K562 (cell line): ENCODE measurements at regions not wholly inside any gene's neighbourhood (a gene's known extent, or its start where the extent isn't known, plus 50 kb on each side); places are given as distances from the start of the nearest gene placed in this dataset.

Experiments used
- ATAC-seq: fragments of 200-7000 bp; cut with Tn5 transposase; 3 replicates; pipeline ENCODE4 v1.9.1; 2020; ENCODE audit warnings: moderate library complexity
- BruUV-seq: library from RNA; stranded (reverse); fragments of 400-500 nt; replicated peaks from 2 replicates; lab custom pipeline; 2021; lab: Mats Ljungman, UMichigan
- CTCF ChIA-PET: fragments of 300-600 bp; formaldehyde crosslinking; extraction: SDS; loops from one replicate; lab custom pipeline; 2021; ENCODE audit warnings: low intra/inter-chr PET ratio; lab: Yijun Ruan, JAX
- POLR2A ChIA-PET: fragments of 300-600, 350-650 bp; sonication (Branson Sonifier 250); formaldehyde crosslinking; extraction: SDS; loops from one replicate; lab custom pipeline; 2021; ENCODE audit warnings: antibody characterized with exemption, inconsistent platforms; lab: Yijun Ruan, JAX
- DNase-seq, 4 experiments: peaks; one replicate each; pipeline versions ENCODE4 v3.0.0 to v3.0.0-alpha.2; 2011 to 2018; ENCODE audit warnings: low spot score in 3 of 4, mixed read lengths in 3 of 4; ENCODE audit errors: extremely low read depth in 1 of 4
- FAIRE-seq: peaks from 2 replicates; lab custom pipeline; 2011; peaks lifted over from hg19 to GRCh38; lab: Jason Lieb, UNC
- H2AFZ ChIP-seq: 2 replicates; pipeline ENCODE4 v1.6.0; 2011; ENCODE audit warnings: low read depth, low read length, control low read depth, inconsistent platforms
- H3K27ac ChIP-seq: fragments of 200-600 bp; 3 replicates; pipeline ENCODE4 v1.8.0; 2011; ENCODE audit warnings: low read depth, mild to moderate bottlenecking, control low read depth, inconsistent platforms, low read length, moderate library complexity, mixed read lengths; ENCODE audit errors: extremely low read depth
- H3K27me3 ChIP-seq, 2 experiments: fragments of 300-600 bp in 1 of 2; 2 replicates in 1 of 2; 3 replicates in 1 of 2; pipeline versions ENCODE4 v1.6.0 to v1.8.0; 2011; ENCODE audit warnings: inconsistent platforms in 2 of 2, low read length in 2 of 2, mild to moderate bottlenecking in 1 of 2, mixed read lengths in 1 of 2, moderate library complexity in 1 of 2; ENCODE audit not compliant: control insufficient read depth in 2 of 2, insufficient read depth in 2 of 2
- H3K36me3 ChIP-seq: fragments of 300-600 bp; 3 replicates; pipeline ENCODE4 v1.8.0; 2011; ENCODE audit warnings: mild to moderate bottlenecking, low read length, inconsistent platforms; ENCODE audit not compliant: control insufficient read depth, insufficient read depth
- H3K4me1 ChIP-seq, 2 experiments: fragments of 200-600 bp in 1 of 2; replicated peaks in 1 of 2; 2 replicates in 1 of 2; 3 replicates in 1 of 2; pipeline versions ENCODE4 v1.5.1 to v1.8.0; 2011; ENCODE audit warnings: inconsistent platforms in 2 of 2, low read length in 2 of 2, mild to moderate bottlenecking in 1 of 2, mixed read lengths in 1 of 2, moderate library complexity in 1 of 2; ENCODE audit not compliant: control insufficient read depth in 2 of 2, insufficient read depth in 2 of 2
- H3K4me2 ChIP-seq: 2 replicates; pipeline ENCODE4 v1.6.1; 2011; ENCODE audit warnings: low read length, control low read depth, inconsistent platforms, mixed read lengths; ENCODE audit not compliant: insufficient read depth
- H3K4me3 ChIP-seq: fragments of 200-600 bp; sonication (generic), shearing (Covaris generic); 2 replicates; pipeline ENCODE4 v1.5.1; 2016; ENCODE audit warnings: control low read depth, inconsistent platforms
- H3K79me2 ChIP-seq: fragments of 200-600 bp; 3 replicates; pipeline ENCODE4 v1.8.0; 2011; ENCODE audit warnings: low read length, inconsistent platforms; ENCODE audit not compliant: control insufficient read depth, insufficient read depth
- H3K9ac ChIP-seq, 2 experiments: 2 replicates each; pipeline versions ENCODE4 v1.6.0 to v1.6.1; 2011; ENCODE audit warnings: low read depth in 2 of 2, low read length in 2 of 2, control low read depth in 1 of 2, inconsistent platforms in 1 of 2, mild to moderate bottlenecking in 1 of 2, mixed read lengths in 1 of 2; ENCODE audit not compliant: insufficient read depth in 1 of 2
- H3K9me1 ChIP-seq: one replicate; pipeline ENCODE4 v1.6.0; 2011; ENCODE audit warnings: inconsistent platforms, mild to moderate bottlenecking, low read length, moderate library complexity; ENCODE audit not compliant: control insufficient read depth, insufficient read depth
- H3K9me3 ChIP-seq: replicated peaks from 2 replicates; pipeline ENCODE4 v1.5.1; 2011; ENCODE audit warnings: low read depth, low read length, inconsistent platforms; ENCODE audit not compliant: control insufficient read depth, insufficient read depth
- H4K20me1 ChIP-seq: replicated peaks from 2 replicates; pipeline ENCODE4 v1.6.1; 2011; ENCODE audit warnings: low read length, inconsistent platforms, mixed read lengths; ENCODE audit not compliant: control insufficient read depth, insufficient read depth
- CTCFL ChIP-seq: IDR thresholded peaks from 2 replicates; pipeline ENCODE4 v1.6.1; 2011; ENCODE audit warnings: borderline replicate concordance, low read depth, mild to moderate bottlenecking, moderate library complexity, low read length; ENCODE audit not compliant: insufficient read depth, poor library complexity, severe bottlenecking
- KDM1A ChIP-seq, 2 experiments: fragments of 450-650 bp; IDR thresholded peaks; 2 replicates each; pipeline ENCODE4 v1.6.1; 2016; ENCODE audit warnings: mild to moderate bottlenecking in 2 of 2
- THRAP3 ChIP-seq: fragments of 450-650 bp; IDR thresholded peaks from 2 replicates; pipeline ENCODE4 v1.6.1; 2016; ENCODE audit warnings: mild to moderate bottlenecking, inconsistent platforms, borderline replicate concordance
- ZNF124 ChIP-seq: sonication (generic); formaldehyde crosslinking; IDR thresholded peaks from 2 replicates; pipeline ENCODE4 v1.8.1; 2022; ENCODE audit warnings: missing genetic modification reagents
- ZNF23 ChIP-seq: fragments of 250-450 bp; sonication (Bioruptor Pico); IDR thresholded peaks from 2 replicates; pipeline ENCODE4 v1.4.0; 2020; ENCODE audit warnings: mild to moderate bottlenecking
- WGBS: fragments of 100-300 bp; shearing (Covaris generic); methylation state at CpG from one replicate; pipeline ENCODE4 v1.1.6; 2016; ENCODE audit warnings: low coverage, mixed read lengths; ENCODE audit not compliant: insufficient coverage; ENCODE audit errors: missing lambda C conversion rate; 5-methylcytosine and 5-hydroxymethylcytosine counted together
- in situ Hi-C: fragments of 300-500 bp; cut with MboI; formaldehyde crosslinking; loops from 4 replicates; pipeline ENCODE4 v1.15.0; 2018; ENCODE audit warnings: inconsistent platforms, mixed read lengths
- intact Hi-C: fragments of 100-400 bp; cut with micrococcal nuclease; formaldehyde crosslinking; loops from 2 replicates; pipeline ENCODE4 v1.14.2; 2022

- in situ Hi-C loops: no loop called here
- Histone ChIP-seq H3K36me3 (no peaks in the 10 kb centered on the region), H3K9me1 (no peaks in the 10 kb centered on the region), H3K27me3 (no peaks in the 10 kb centered on the region), H3K9me3 (no peaks in the 10 kb centered on the region), H3K79me2 (no peaks in the 10 kb centered on the region), H3K4me1 (no peaks in the 10 kb centered on the region), H3K27ac (no peak overlapping the region), H2AFZ (no peak overlapping the region), H3K4me2 (no peak overlapping the region), H3K9ac (no peak overlapping the region), H3K4me3 (no peak overlapping the region), H4K20me1 (no peaks in the 10 kb centered on the region)
- intact Hi-C loops: no loop called here
- BruUV-seq: no TSS peak
- FAIRE-seq (no peak), ATAC-seq (no peak), DNase-seq (no peak)
- ChIA-PET CTCF (no interaction called here), POLR2A (no interaction called here)
- TF ChIP-seq ZNF23 (CRISPR knock-in tag): no peak
- no peak for TF ChIP-seq ZNF124 (CRISPR knock-in tag)
- no peak for TF ChIP-seq KDM1A (IDR thresholded peaks at IDR 0.05)
- TF ChIP-seq CTCFL: no peak
- TF ChIP-seq THRAP3: no peak
- 2% methylated on average over 7 of the region's 13 CpGs for WGBS
Measured at GRCh38 chr18:69328086-69328485, 72.6 kb upstream of the DOK6 start.
